ENCODE measurements at regions not wholly inside any gene's neighbourhood (a gene's known extent, or its start where the extent isn't known, plus 50 kb on each side); places are given as distances from the start of the nearest gene placed in this dataset.

GRCh38 chr4:125520258-125520990 lies 205.7 kb downstream of the FAT4 start:
- TF ChIP-seq GLIS3 (CRISPR knock-in tag; IDR thresholded peaks at IDR 0.05): no peak
- TF ChIP-seq ZNF8 (CRISPR knock-in tag; IDR thresholded peaks at IDR 0.05): no peak
- TF ChIP-seq PATZ1 (CRISPR knock-in tag; IDR thresholded peaks at IDR 0.05; ENCODE audit: borderline replicate concordance): no peak
- peak; percentile 88 for TF ChIP-seq ISL1 (CRISPR knock-in tag; IDR thresholded peaks at IDR 0.05)
- ATAC-seq: peak; percentile 68

GRCh38 chr4:125522588-125522987 lies 207.8 kb downstream of the FAT4 start:
- ATAC-seq: peak; percentile 10
- TF ChIP-seq ZFP3 (CRISPR knock-in tag; IDR thresholded peaks at IDR 0.05) (no peak), TCF4 (CRISPR knock-in tag; IDR thresholded peaks at IDR 0.05; ENCODE audit: borderline replicate concordance) (no peak), ESRRG (CRISPR knock-in tag; IDR thresholded peaks at IDR 0.05) (no peak), BACH2 (CRISPR knock-in tag; IDR thresholded peaks at IDR 0.05; ENCODE audit: borderline replicate concordance) (no peak), CSRNP3 (CRISPR knock-in tag; IDR thresholded peaks at IDR 0.05) (no peak), POU6F1 (CRISPR knock-in tag; IDR thresholded peaks at IDR 0.05; ENCODE audit: borderline replicate concordance, low read depth) (no peak), ARNTL (CRISPR knock-in tag; IDR thresholded peaks at IDR 0.05; ENCODE audit: borderline replicate concordance, low read depth) (no peak), CSDC2 (CRISPR knock-in tag; IDR thresholded peaks at IDR 0.05) (no peak), SNAI2 (CRISPR knock-in tag; IDR thresholded peaks at IDR 0.05) (no peak), PATZ1 (CRISPR knock-in tag; IDR thresholded peaks at IDR 0.05; ENCODE audit: borderline replicate concordance) (no peak)

- ATAC-seq: peak; percentile 54
- no peak for TF ChIP-seq GLIS3 (CRISPR knock-in tag; IDR thresholded peaks at IDR 0.05)
- no peak for TF ChIP-seq OSR1 (CRISPR knock-in tag; IDR thresholded peaks at IDR 0.05)
- TF ChIP-seq ISL1 (CRISPR knock-in tag; IDR thresholded peaks at IDR 0.05): no peak
- TF ChIP-seq CSRNP3 (CRISPR knock-in tag; IDR thresholded peaks at IDR 0.05): no peak
- TF ChIP-seq ZNF70 (CRISPR knock-in tag; IDR thresholded peaks at IDR 0.05): no peak
- no peak for TF ChIP-seq ZNF565 (CRISPR knock-in tag; conservative IDR thresholded peaks at IDR 0.05; ENCODE audit: low read depth)
- TF ChIP-seq PATZ1 (CRISPR knock-in tag; IDR thresholded peaks at IDR 0.05; ENCODE audit: borderline replicate concordance): no peak
- TF ChIP-seq ZFP3 (CRISPR knock-in tag; IDR thresholded peaks at IDR 0.05): no peak
- no peak for TF ChIP-seq CSDC2 (CRISPR knock-in tag; IDR thresholded peaks at IDR 0.05)
- no peak for TF ChIP-seq ZFP30 (CRISPR knock-in tag; IDR thresholded peaks at IDR 0.05)
- no peak for TF ChIP-seq SNAI2 (CRISPR knock-in tag; IDR thresholded peaks at IDR 0.05)
- no peak for TF ChIP-seq TOX (CRISPR knock-in tag; IDR thresholded peaks at IDR 0.05; ENCODE audit: borderline replicate concordance)
- TF ChIP-seq POU6F1 (CRISPR knock-in tag; IDR thresholded peaks at IDR 0.05; ENCODE audit: borderline replicate concordance, low read depth): no peak
- TF ChIP-seq PPARA (CRISPR knock-in tag; IDR thresholded peaks at IDR 0.05; ENCODE audit: borderline replicate concordance): no peak
- TF ChIP-seq TSHZ2 (CRISPR knock-in tag; IDR thresholded peaks at IDR 0.05): no peak
- TF ChIP-seq ARNTL (CRISPR knock-in tag; IDR thresholded peaks at IDR 0.05; ENCODE audit: borderline replicate concordance, low read depth): no peak
- TF ChIP-seq ZNF8 (CRISPR knock-in tag; IDR thresholded peaks at IDR 0.05): no peak
These were observed 208.2 kb downstream of the FAT4 start for GRCh38 chr4:125522992-125523391.
